ENCODE measurements at regions not wholly inside any gene's neighbourhood (a gene's known extent, or its start where the extent isn't known, plus 50 kb on each side); places are given as distances from the start of the nearest gene placed in this dataset.

- no peaks in the 10 kb centered on the region for H3K9me3 ChIP-seq (ENCODE audit: control insufficient read depth in 1 of 2, low read length in 2 of 2)
- no peak overlapping the region for H3K9ac ChIP-seq (ENCODE audit: low read depth in 1 of 2, low read length in 2 of 2)
- H3K36me3 ChIP-seq (ENCODE audit: control insufficient read depth in 1 of 2, insufficient read depth in 2 of 2, low read length in 2 of 2) = no peaks in the 10 kb centered on the region
- no peak overlapping the region for H3K4me3 ChIP-seq (ENCODE audit: low read depth in 1 of 2, low read length in 2 of 2)
- no peaks in the 10 kb centered on the region for H3K27me3 ChIP-seq (ENCODE audit: control insufficient read depth in 1 of 2, insufficient read depth in 2 of 2, low read length in 2 of 2)
- no peak overlapping the region for H3K27ac ChIP-seq (ENCODE audit: low read depth, low read length)
- H3K4me1 ChIP-seq (ENCODE audit: control insufficient read depth in 1 of 2, insufficient read depth in 2 of 2, low read length in 2 of 2) = peaks cover 10 to 14% of the 10 kb centered on the region in 2 donors
These were observed 67.5 kb upstream of the STK17B start for GRCh38 chr2:196238836-196239380.

GRCh38 chr2:196239622-196240587 lies 68.5 kb upstream of the STK17B start:
- H3K36me3 ChIP-seq (ENCODE audit: control insufficient read depth in 1 of 2, insufficient read depth in 2 of 2, low read length in 2 of 2) = no peaks in the 10 kb centered on the region
- no peak overlapping the region for H3K4me3 ChIP-seq (ENCODE audit: low read depth in 1 of 2, low read length in 2 of 2)
- peaks cover 6 to 8% of the 10 kb centered on the region in 2 donors for H3K4me1 ChIP-seq (ENCODE audit: control insufficient read depth in 1 of 2, insufficient read depth in 2 of 2, low read length in 2 of 2)
- no peak overlapping the region for H3K27ac ChIP-seq (ENCODE audit: low read depth, low read length)
- no peak overlapping the region for H3K9ac ChIP-seq (ENCODE audit: low read depth in 1 of 2, low read length in 2 of 2)
- H3K27me3 ChIP-seq (ENCODE audit: control insufficient read depth in 1 of 2, insufficient read depth in 2 of 2, low read length in 2 of 2) = no peaks in the 10 kb centered on the region
- H3K9me3 ChIP-seq (ENCODE audit: control insufficient read depth in 1 of 2, low read length in 2 of 2) = no peaks in the 10 kb centered on the region

DNA sequence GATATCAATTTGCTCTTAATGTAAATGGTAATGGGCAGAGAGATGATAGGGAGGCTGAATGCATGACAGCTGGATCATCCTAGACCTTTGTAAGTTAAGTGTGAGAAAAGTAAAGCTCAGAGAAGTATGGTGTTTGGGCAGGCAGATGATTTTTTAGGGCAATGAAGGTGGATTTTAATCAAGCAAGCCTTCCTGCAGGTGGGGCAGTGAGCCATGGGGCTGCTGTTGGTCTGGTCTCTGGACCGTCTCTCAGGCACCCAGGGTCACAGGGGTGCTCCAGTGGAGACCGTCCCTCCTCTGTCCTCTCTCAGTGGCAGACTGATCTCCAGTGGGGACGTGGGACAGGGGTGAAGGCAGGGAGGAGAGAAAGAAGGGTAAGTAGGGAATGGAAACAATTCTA lies 69.8 kb upstream of the STK17B start:
- Histone ChIP-seq H3K4me3 (ENCODE audit: low read depth in 1 of 2, low read length in 2 of 2) (no peak overlapping the region), H3K9me3 (ENCODE audit: control insufficient read depth in 1 of 2, low read length in 2 of 2) (no peaks in the 10 kb centered on the region), H3K27me3 (ENCODE audit: control insufficient read depth in 1 of 2, insufficient read depth in 2 of 2, low read length in 2 of 2) (no peaks in the 10 kb centered on the region), H3K27ac (ENCODE audit: low read depth, low read length) (no peak overlapping the region), H3K4me1 (ENCODE audit: control insufficient read depth in 1 of 2, insufficient read depth in 2 of 2, low read length in 2 of 2) (peaks cover 6 to 8% of the 10 kb centered on the region in 2 donors), H3K9ac (ENCODE audit: low read depth in 1 of 2, low read length in 2 of 2) (no peak overlapping the region), H3K36me3 (ENCODE audit: control insufficient read depth in 1 of 2, insufficient read depth in 2 of 2, low read length in 2 of 2) (no peaks in the 10 kb centered on the region)

DNA sequence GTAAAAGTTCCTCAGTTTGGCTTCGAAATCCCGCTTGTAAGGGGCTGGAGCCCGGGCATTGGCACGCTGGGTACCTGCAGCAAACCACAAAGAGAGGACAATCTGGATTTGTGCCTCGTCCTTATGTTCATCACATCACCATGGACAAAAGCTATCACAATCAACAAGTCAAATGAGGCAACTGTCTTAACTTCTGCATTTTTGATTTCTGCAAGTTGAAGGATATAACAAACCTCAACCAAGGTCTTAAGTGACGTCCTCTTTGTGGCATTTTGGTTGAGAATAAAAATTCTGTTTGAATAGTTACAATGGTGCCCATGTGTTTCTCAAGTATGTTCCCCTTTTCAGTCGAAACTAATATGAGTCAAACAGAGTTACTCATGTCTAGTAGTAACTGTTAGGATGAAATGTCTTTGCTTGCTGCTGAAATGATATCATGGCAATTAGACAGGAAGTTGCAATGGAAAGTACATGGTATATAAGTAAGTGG lies 70.8 kb upstream of the STK17B start:
- Histone ChIP-seq H3K4me1 (ENCODE audit: control insufficient read depth in 1 of 2, insufficient read depth in 2 of 2, low read length in 2 of 2) (peaks cover 6 to 8% of the 10 kb centered on the region in 2 donors), H3K27me3 (ENCODE audit: control insufficient read depth in 1 of 2, insufficient read depth in 2 of 2, low read length in 2 of 2) (no peaks in the 10 kb centered on the region), H3K4me3 (ENCODE audit: low read depth in 1 of 2, low read length in 2 of 2) (no peak overlapping the region), H3K9ac (ENCODE audit: low read depth in 1 of 2, low read length in 2 of 2) (no peak overlapping the region), H3K27ac (ENCODE audit: low read depth, low read length) (no peak overlapping the region), H3K9me3 (ENCODE audit: control insufficient read depth in 1 of 2, low read length in 2 of 2) (no peaks in the 10 kb centered on the region), H3K36me3 (ENCODE audit: control insufficient read depth in 1 of 2, insufficient read depth in 2 of 2, low read length in 2 of 2) (no peaks in the 10 kb centered on the region)

DNA sequence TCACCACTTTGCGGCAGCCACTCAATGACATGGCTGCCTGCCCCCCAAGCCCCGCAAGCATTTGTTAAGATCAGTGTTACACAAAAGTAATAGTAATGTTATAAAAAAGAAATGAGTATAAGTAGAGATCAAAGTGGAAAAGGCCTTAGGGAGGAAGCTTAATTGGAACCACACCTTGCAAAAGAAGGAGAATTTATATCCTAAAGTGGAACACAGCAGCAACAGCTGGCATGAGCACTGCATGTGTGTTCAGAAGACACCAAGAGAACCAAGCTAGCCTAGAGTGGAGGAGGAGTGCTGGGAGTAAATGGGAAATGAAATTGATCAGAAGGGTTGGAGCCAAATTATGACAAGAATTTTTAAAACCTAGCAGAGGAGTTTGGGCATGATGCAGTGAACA lies 73.1 kb upstream of the STK17B start:
- Histone ChIP-seq H3K27me3 (ENCODE audit: control insufficient read depth in 1 of 2, insufficient read depth in 2 of 2, low read length in 2 of 2) (no peaks in the 10 kb centered on the region), H3K9me3 (ENCODE audit: control insufficient read depth in 1 of 2, low read length in 2 of 2) (no peaks in the 10 kb centered on the region), H3K27ac (ENCODE audit: low read depth, low read length) (no peak overlapping the region), H3K4me1 (ENCODE audit: control insufficient read depth in 1 of 2, insufficient read depth in 2 of 2, low read length in 2 of 2) (peaks cover 8% of the 10 kb centered on the region in 2 donors), H3K4me3 (ENCODE audit: low read depth in 1 of 2, low read length in 2 of 2) (no peak overlapping the region), H3K36me3 (ENCODE audit: control insufficient read depth in 1 of 2, insufficient read depth in 2 of 2, low read length in 2 of 2) (no peaks in the 10 kb centered on the region), H3K9ac (ENCODE audit: low read depth in 1 of 2, low read length in 2 of 2) (no peak overlapping the region)

GRCh38 chr2:196244966-196245365 lies 73.6 kb upstream of the STK17B start:
- H3K27ac ChIP-seq (ENCODE audit: low read depth, low read length) = no peak overlapping the region
- H3K4me3 ChIP-seq (ENCODE audit: low read depth in 1 of 2, low read length in 2 of 2) = no peak overlapping the region
- no peaks in the 10 kb centered on the region for H3K27me3 ChIP-seq (ENCODE audit: control insufficient read depth in 1 of 2, insufficient read depth in 2 of 2, low read length in 2 of 2)
- H3K4me1 ChIP-seq (ENCODE audit: control insufficient read depth in 1 of 2, insufficient read depth in 2 of 2, low read length in 2 of 2) = peaks cover 12 to 13% of the 10 kb centered on the region in 2 donors
- no peaks in the 10 kb centered on the region for H3K9me3 ChIP-seq (ENCODE audit: control insufficient read depth in 1 of 2, low read length in 2 of 2)
- H3K36me3 ChIP-seq (ENCODE audit: control insufficient read depth in 1 of 2, insufficient read depth in 2 of 2, low read length in 2 of 2) = no peaks in the 10 kb centered on the region
- H3K9ac ChIP-seq (ENCODE audit: low read depth in 1 of 2, low read length in 2 of 2) = no peak overlapping the region

- H3K9me3 ChIP-seq (ENCODE audit: control insufficient read depth in 1 of 2, low read length in 2 of 2) = no peaks in the 10 kb centered on the region
- H3K4me1 ChIP-seq (ENCODE audit: control insufficient read depth in 1 of 2, insufficient read depth in 2 of 2, low read length in 2 of 2) = peaks cover 15% of the 10 kb centered on the region in 2 donors
- no peak overlapping the region for H3K4me3 ChIP-seq (ENCODE audit: low read depth in 1 of 2, low read length in 2 of 2)
- no peaks in the 10 kb centered on the region for H3K36me3 ChIP-seq (ENCODE audit: control insufficient read depth in 1 of 2, insufficient read depth in 2 of 2, low read length in 2 of 2)
- H3K27ac ChIP-seq (ENCODE audit: low read depth, low read length) = no peak overlapping the region
- peak overlapping the region in 1 of 2 donors; percentile 21 for H3K9ac ChIP-seq (ENCODE audit: low read depth in 1 of 2, low read length in 2 of 2)
- no peaks in the 10 kb centered on the region for H3K27me3 ChIP-seq (ENCODE audit: control insufficient read depth in 1 of 2, insufficient read depth in 2 of 2, low read length in 2 of 2)
These were observed 74.2 kb upstream of the STK17B start for GRCh38 chr2:196245378-196246140.

DNA sequence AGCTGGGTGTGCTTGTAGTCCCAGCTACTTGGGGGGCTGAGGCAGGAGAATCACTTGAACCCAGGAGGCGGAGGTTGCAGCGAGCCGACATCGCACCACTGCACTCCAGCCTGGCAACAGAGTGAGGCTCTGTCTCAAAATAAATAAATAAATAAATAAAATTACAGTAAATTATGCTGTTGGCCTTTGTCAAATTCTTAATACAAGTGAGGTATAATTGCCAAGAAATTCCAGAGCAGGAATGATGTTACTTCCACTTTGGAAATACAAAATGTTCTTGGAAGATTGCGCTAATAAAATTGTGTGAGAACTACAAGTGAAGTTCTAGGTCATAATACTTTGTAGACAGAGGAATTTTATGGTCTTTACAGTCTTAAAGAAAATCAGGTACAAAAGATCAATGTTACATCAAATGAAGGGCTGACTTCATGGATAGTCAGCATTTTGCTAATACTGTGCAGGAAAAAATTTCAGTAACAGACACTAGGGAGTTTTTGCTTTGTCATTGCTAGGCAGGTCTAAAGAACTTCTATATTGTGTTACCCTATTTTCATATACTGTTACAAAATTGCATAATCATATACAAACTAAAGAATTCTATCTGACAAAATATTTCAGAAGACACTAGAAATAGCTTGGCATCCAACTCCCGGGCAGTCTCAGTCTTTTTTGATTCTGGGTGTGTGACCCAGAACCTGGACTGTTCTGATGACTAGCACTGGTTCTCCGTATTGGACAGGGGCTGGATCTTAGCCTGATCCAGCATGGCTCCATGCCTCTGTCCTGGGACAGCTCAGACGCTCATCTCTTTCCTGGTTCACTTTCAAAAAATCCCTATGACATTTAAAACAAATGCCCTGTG lies 76.0 kb upstream of the STK17B start:
- no peaks in the 10 kb centered on the region for H3K27me3 ChIP-seq (ENCODE audit: control insufficient read depth in 1 of 2, insufficient read depth in 2 of 2, low read length in 2 of 2)
- H3K27ac ChIP-seq (ENCODE audit: low read depth, low read length) = no peak overlapping the region
- H3K36me3 ChIP-seq (ENCODE audit: control insufficient read depth in 1 of 2, insufficient read depth in 2 of 2, low read length in 2 of 2) = no peaks in the 10 kb centered on the region
- H3K4me3 ChIP-seq (ENCODE audit: low read depth in 1 of 2, low read length in 2 of 2) = no peak overlapping the region
- H3K9ac ChIP-seq (ENCODE audit: low read depth in 1 of 2, low read length in 2 of 2) = no peak overlapping the region
- H3K9me3 ChIP-seq (ENCODE audit: control insufficient read depth in 1 of 2, low read length in 2 of 2) = no peaks in the 10 kb centered on the region
- peaks cover 8% of the 10 kb centered on the region in 2 donors for H3K4me1 ChIP-seq (ENCODE audit: control insufficient read depth in 1 of 2, insufficient read depth in 2 of 2, low read length in 2 of 2)

DNA sequence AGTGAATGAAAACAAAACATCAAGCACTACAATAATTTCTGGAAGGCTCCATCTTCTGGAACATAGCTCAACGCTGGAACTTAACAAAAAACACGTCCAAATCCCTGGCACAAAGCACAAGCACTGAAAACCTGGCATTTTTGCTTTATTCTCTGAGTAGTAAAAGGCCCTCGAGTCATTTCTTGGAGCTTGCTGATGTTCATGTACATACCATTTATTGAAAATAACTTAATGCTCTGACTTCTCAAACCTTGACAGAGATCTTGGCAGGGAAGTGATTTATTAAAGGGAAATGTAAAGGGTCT lies 76.5 kb upstream of the STK17B start:
- Histone ChIP-seq H3K27ac (ENCODE audit: low read depth, low read length) (no peak overlapping the region), H3K9me3 (ENCODE audit: control insufficient read depth in 1 of 2, low read length in 2 of 2) (no peaks in the 10 kb centered on the region), H3K4me3 (ENCODE audit: low read depth in 1 of 2, low read length in 2 of 2) (no peak overlapping the region), H3K27me3 (ENCODE audit: control insufficient read depth in 1 of 2, insufficient read depth in 2 of 2, low read length in 2 of 2) (no peaks in the 10 kb centered on the region), H3K9ac (ENCODE audit: low read depth in 1 of 2, low read length in 2 of 2) (no peak overlapping the region), H3K36me3 (ENCODE audit: control insufficient read depth in 1 of 2, insufficient read depth in 2 of 2, low read length in 2 of 2) (no peaks in the 10 kb centered on the region), H3K4me1 (ENCODE audit: control insufficient read depth in 1 of 2, insufficient read depth in 2 of 2, low read length in 2 of 2) (peaks cover 8% of the 10 kb centered on the region in 2 donors)
